ENCODE measurements at regions not wholly inside any gene's neighbourhood (a gene's known extent, or its start where the extent isn't known, plus 50 kb on each side); places are given as distances from the start of the nearest gene placed in this dataset.
A peak's percentile ranks its signal among the peaks of the same experiment; 100 is the strongest.
"Not testable (repeated sequence)": the region's sequence is repeated elsewhere in the genome, so short reads cannot be mapped to it uniquely, and the experiment has no call there.

DNA sequence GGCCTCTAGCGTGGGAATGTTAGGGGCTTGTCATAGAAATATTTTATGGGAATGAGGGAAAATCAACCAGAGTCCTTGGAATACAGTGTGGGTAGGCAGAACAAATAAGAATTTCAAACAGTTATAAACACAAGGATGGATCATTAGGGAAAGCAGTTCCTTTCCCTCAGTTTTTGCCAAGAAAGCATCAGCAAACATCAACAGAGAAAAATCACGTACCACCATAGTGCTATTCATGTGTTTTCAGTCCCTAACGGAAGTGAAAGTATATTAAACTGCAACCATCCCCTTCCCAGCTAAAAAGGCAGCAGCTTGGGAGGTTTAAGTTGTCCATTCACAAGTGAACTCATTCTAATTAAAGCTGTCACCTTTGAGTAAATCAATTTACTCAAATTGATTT lies 334.4 kb upstream of the PCDH18 start:
- DNase-seq (ENCODE audit: low read depth), result no peak
- H3K4me3 ChIP-seq (ENCODE audit: control insufficient read depth, low read depth, low read length), result no peak overlapping the region
- no peak for TF ChIP-seq CTCF (conservative IDR thresholded peaks at IDR 0.05; ENCODE audit: control insufficient read depth, insufficient read depth, low read depth, low read length)

DNA sequence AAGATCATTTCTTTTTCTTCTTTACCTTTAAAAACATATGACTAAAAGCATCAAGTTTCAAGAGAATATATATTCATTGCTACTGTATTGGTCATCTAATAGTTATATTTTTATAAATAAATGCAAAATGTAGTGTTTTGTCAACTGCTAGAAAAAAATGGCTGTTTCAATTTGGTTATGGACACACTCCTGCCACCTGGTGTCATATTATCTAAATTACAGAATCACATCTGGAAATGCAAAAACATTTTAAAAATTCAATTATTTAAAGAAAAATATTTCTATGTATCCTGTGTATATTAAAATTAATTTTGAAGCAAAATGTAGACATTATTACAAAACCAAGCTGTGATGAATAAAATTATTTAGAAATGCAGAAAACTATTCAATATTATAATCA lies 329.4 kb upstream of the PCDH18 start:
- DNase-seq (ENCODE audit: low read depth), result peak; percentile 37
- no peak overlapping the region for H3K4me3 ChIP-seq (ENCODE audit: control insufficient read depth, low read depth, low read length)

GRCh38 chr4:137853424-137853823 lies 321.1 kb upstream of the PCDH18 start:
- DNase-seq (ENCODE audit: low read depth), result no peak

More for the DNA sequence above, 329.4 kb upstream of the PCDH18 start:
- peak; percentile 42 for TF ChIP-seq CTCF (conservative IDR thresholded peaks at IDR 0.05; ENCODE audit: control insufficient read depth, insufficient read depth, low read depth, low read length)

GRCh38 chr4:137852326-137852725 lies 320.0 kb upstream of the PCDH18 start:
- no peak overlapping the region for H3K4me3 ChIP-seq (ENCODE audit: control insufficient read depth, low read depth, low read length)
- TF ChIP-seq CTCF (conservative IDR thresholded peaks at IDR 0.05; ENCODE audit: control insufficient read depth, insufficient read depth, low read depth, low read length), result no peak
- DNase-seq (ENCODE audit: low read depth), result no peak

More at GRCh38 chr4:137853424-137853823, 321.1 kb upstream of the PCDH18 start:
- H3K4me3 ChIP-seq (ENCODE audit: control insufficient read depth, low read depth, low read length), result no peak overlapping the region
- no peak for TF ChIP-seq CTCF (conservative IDR thresholded peaks at IDR 0.05; ENCODE audit: control insufficient read depth, insufficient read depth, low read depth, low read length)

DNA sequence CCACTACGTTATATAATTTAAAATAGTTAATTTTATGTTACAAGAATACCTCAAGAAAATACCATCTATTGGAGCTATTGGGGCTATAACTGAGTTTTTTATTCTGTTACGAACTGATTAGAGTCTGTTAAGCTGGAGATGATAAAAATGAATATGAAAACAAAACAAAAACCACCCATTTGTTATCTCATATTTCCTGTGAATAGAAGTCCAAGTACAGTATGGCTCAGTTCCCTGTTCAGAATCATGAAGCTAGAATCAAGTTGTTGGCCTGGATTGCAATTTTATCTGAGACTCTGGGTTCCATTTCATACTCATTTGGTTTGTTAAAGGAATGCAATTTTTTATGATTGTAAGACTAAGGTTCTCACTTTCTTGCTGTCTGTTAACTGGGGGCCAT lies 319.1 kb upstream of the PCDH18 start:
- H3K4me3 ChIP-seq (ENCODE audit: control insufficient read depth, low read depth, low read length), result no peak overlapping the region
- DNase-seq (ENCODE audit: low read depth), result no peak

GRCh38 chr4:137827945-137828344 lies 295.7 kb upstream of the PCDH18 start:
- DNase-seq (ENCODE audit: low read depth); H3K4me3 ChIP-seq (ENCODE audit: control insufficient read depth, low read depth, low read length): not testable (repeated sequence)

More for the DNA sequence above, 319.1 kb upstream of the PCDH18 start:
- no peak for TF ChIP-seq CTCF (conservative IDR thresholded peaks at IDR 0.05; ENCODE audit: control insufficient read depth, insufficient read depth, low read depth, low read length)

- no peak for TF ChIP-seq CTCF (conservative IDR thresholded peaks at IDR 0.05; ENCODE audit: control insufficient read depth, insufficient read depth, low read depth, low read length)
- H3K4me3 ChIP-seq (ENCODE audit: control insufficient read depth, low read depth, low read length), result no peak overlapping the region
- no peak for DNase-seq (ENCODE audit: low read depth)
Observed at GRCh38 chr4:137825505-137825904, 293.2 kb upstream of the PCDH18 start.

All from fibroblast of mammary gland (primary cell).